CD4-positive, CD25-positive, alpha-beta regulatory T cell (primary cell): ENCODE measurements at regions not wholly inside any gene's neighbourhood (a gene's known extent, or its start where the extent isn't known, plus 50 kb on each side); places are given as distances from the start of the nearest gene placed in this dataset.

Source experiments
- ATAC-seq, 2 donors: fragments of 150-1000 bp; cut with Tn5 transposase; one replicate each; pipeline ENCODE4 v1.10.0; 2021; ENCODE audit warnings: low read depth in 2 of 2, moderate number of reproducible peaks in 2 of 2, moderate library complexity in 1 of 2
- DNase-seq, 3 donors: peaks; one replicate each; pipeline versions ENCODE4 v3.0.0 to v3.0.0-alpha.2; 2012 to 2022; ENCODE audit warnings: mixed read lengths in 1 of 3
- H3K27ac ChIP-seq: one replicate; pipeline ENCODE4 v1.7.0; 2013; ENCODE audit warnings: mild to moderate bottlenecking, low read length; ENCODE audit not compliant: insufficient read depth, poor library complexity, severe bottlenecking
- H3K27me3 ChIP-seq: one replicate; pipeline ENCODE4 v1.7.0; 2013; ENCODE audit warnings: low read length; ENCODE audit not compliant: control insufficient read depth, insufficient read depth
- H3K36me3 ChIP-seq: one replicate; pipeline ENCODE4 v1.7.0; 2013; ENCODE audit warnings: mild to moderate bottlenecking, low read length, moderate library complexity; ENCODE audit not compliant: control insufficient read depth, insufficient read depth
- H3K4me1 ChIP-seq: 2 replicates; pipeline ENCODE4 v1.7.0; 2013; ENCODE audit warnings: mild to moderate bottlenecking, low read length; ENCODE audit not compliant: insufficient read depth, control insufficient read depth, poor library complexity, severe bottlenecking
- H3K4me3 ChIP-seq: one replicate; pipeline ENCODE4 v1.7.0; 2013; ENCODE audit warnings: low read depth, mild to moderate bottlenecking, low read length, moderate library complexity
- H3K9me3 ChIP-seq, 2 experiments: 1 replicate in 1 of 2; 2 replicates in 1 of 2; pipeline ENCODE4 v1.7.0; 2013; ENCODE audit warnings: low read length in 2 of 2, mild to moderate bottlenecking in 1 of 2, moderate library complexity in 1 of 2; ENCODE audit not compliant: control insufficient read depth in 2 of 2
- H3K27ac Mint-ChIP-seq, 3 donors: one replicate each; pipeline ENCODE4 v1.8.0; 2020 to 2022; ENCODE audit warnings: mild to moderate bottlenecking in 3 of 3, mixed read lengths in 3 of 3, moderate library complexity in 2 of 3
- H3K27me3 Mint-ChIP-seq: one replicate; pipeline ENCODE4 v1.8.0; 2022; ENCODE audit warnings: mild to moderate bottlenecking, mixed read lengths
- H3K36me3 Mint-ChIP-seq: one replicate; pipeline ENCODE4 v1.8.0; 2020; ENCODE audit warnings: mixed read lengths
- H3K4me1 Mint-ChIP-seq, 4 donors: one replicate each; pipeline ENCODE4 v1.8.0; 2020 to 2022; ENCODE audit warnings: mixed read lengths in 4 of 4, mild to moderate bottlenecking in 1 of 4
- H3K4me3 Mint-ChIP-seq, 4 donors: one replicate each; pipeline ENCODE4 v1.8.0; 2020 to 2022; ENCODE audit warnings: mild to moderate bottlenecking in 4 of 4, mixed read lengths in 4 of 4, moderate library complexity in 3 of 4
- H3K9me3 Mint-ChIP-seq, 7 donors: one replicate each; pipeline ENCODE4 v1.8.0; 2020 to 2022; ENCODE audit warnings: mixed read lengths in 7 of 7, mild to moderate bottlenecking in 3 of 7, moderate library complexity in 2 of 7

- Mint-ChIP-seq H3K4me3 (no peak overlapping the region), H3K4me1 (no peaks in the 10 kb centered on the region), H3K27me3 (no peaks in the 10 kb centered on the region), H3K27ac (no peak overlapping the region), H3K9me3 (peaks cover 0 to 16% (median 9%) of the 10 kb centered on the region in 7 donors), H3K36me3 (no peaks in the 10 kb centered on the region)
- no peaks in the 10 kb centered on the region for H3K27me3 ChIP-seq
- H3K9me3 ChIP-seq = no peaks in the 10 kb centered on the region
- H3K4me3 ChIP-seq = no peak overlapping the region
- ATAC-seq (no peak), DNase-seq (no peak)
- no peaks in the 10 kb centered on the region for H3K36me3 ChIP-seq
- H3K4me1 ChIP-seq = no peaks in the 10 kb centered on the region
- no peak overlapping the region for H3K27ac ChIP-seq
These were observed 56.2 kb upstream of the PTPRG start for GRCh38 chr3:61505197-61505596.

- Histone ChIP-seq H3K27me3 (no peaks in the 10 kb centered on the region), H3K9me3 (no peaks in the 10 kb centered on the region), H3K4me1 (no peaks in the 10 kb centered on the region), H3K36me3 (no peaks in the 10 kb centered on the region), H3K4me3 (no peak overlapping the region), H3K27ac (no peak overlapping the region)
- DNase-seq = no peak
- H3K27ac Mint-ChIP-seq = no peak overlapping the region
- H3K36me3 Mint-ChIP-seq = no peaks in the 10 kb centered on the region
- no peaks in the 10 kb centered on the region for H3K27me3 Mint-ChIP-seq
- peaks cover 0 to 10% (median 6%) of the 10 kb centered on the region in 7 donors for H3K9me3 Mint-ChIP-seq
- H3K4me1 Mint-ChIP-seq = no peaks in the 10 kb centered on the region
- no peak for ATAC-seq
- H3K4me3 Mint-ChIP-seq = no peak overlapping the region
These were observed 53.4 kb upstream of the PTPRG start for GRCh38 chr3:61507946-61508345.
